Lower leg skin (tissue), 3 donors: ENCODE measurements at regions not wholly inside any gene's neighbourhood (a gene's known extent, or its start where the extent isn't known, plus 50 kb on each side); places are given as distances from the start of the nearest gene placed in this dataset.

Experiments
- CTCF ChIP-seq, 3 donors: fragments of 450-650 bp; IDR thresholded peaks; one replicate each; pipeline ENCODE4 v1.5.1; 2016; ENCODE audit warnings: antibody characterized with exemption in 3 of 3, mild to moderate bottlenecking in 3 of 3, moderate library complexity in 2 of 3
- POLR2A ChIP-seq, 2 donors: fragments of 450-650 bp; IDR thresholded peaks; one replicate each; pipeline ENCODE4 v1.6.1; 2016 to 2017; ENCODE audit warnings: antibody characterized with exemption in 2 of 2, mild to moderate bottlenecking in 1 of 2, moderate library complexity in 1 of 2

GRCh38 chr2:35461406-35461805, 894.2 kb upstream of the CRIM1 start:
- no peak for TF ChIP-seq CTCF (IDR thresholded peaks at IDR 0.05)
- TF ChIP-seq POLR2A (IDR thresholded peaks at IDR 0.05) = no peak
